ENCODE measurements at regions not wholly inside any gene's neighbourhood (a gene's known extent, or its start where the extent isn't known, plus 50 kb on each side); places are given as distances from the start of the nearest gene placed in this dataset.
A peak's percentile ranks its signal among the peaks of the same experiment; 100 is the strongest.

DNA sequence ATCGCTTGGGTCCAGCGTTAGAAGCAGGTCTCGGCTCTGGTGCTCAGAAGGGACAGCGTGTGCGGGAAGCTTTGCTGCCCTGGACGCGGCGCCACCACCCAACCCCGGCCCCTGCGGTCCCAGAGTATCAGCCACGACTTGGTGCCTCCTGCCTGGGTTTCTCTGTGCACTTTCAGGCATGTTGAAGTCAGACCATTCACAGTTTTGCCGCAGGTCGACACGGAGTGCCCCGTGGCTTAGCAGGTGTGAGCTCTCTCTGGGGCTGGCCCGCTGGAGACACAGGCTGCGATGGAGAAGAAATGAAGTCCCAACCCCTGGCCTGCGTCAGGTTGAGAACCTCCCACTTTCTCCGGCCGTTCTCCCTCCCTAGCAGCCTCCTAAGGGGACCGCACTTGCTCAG lies 494.5 kb downstream of the BRD1 start:
- H3K36me3 ChIP-seq: no peaks in the 10 kb centered on the region
- peaks cover 0 to 6% (median 3%) of the 10 kb centered on the region in 4 donors for H3K9me3 ChIP-seq
- 80 to 90% (median 85%) methylated on average over 5 to 21 of the region's 21 CpGs for WGBS, 5 donors
- H3K27me3 ChIP-seq: peaks cover 0 to 56% (median 0%) of the 10 kb centered on the region in 3 donors
- no peak for TF ChIP-seq POLR2AphosphoS5 (IDR thresholded peaks at IDR 0.05)
- TF ChIP-seq, protein P1, sequence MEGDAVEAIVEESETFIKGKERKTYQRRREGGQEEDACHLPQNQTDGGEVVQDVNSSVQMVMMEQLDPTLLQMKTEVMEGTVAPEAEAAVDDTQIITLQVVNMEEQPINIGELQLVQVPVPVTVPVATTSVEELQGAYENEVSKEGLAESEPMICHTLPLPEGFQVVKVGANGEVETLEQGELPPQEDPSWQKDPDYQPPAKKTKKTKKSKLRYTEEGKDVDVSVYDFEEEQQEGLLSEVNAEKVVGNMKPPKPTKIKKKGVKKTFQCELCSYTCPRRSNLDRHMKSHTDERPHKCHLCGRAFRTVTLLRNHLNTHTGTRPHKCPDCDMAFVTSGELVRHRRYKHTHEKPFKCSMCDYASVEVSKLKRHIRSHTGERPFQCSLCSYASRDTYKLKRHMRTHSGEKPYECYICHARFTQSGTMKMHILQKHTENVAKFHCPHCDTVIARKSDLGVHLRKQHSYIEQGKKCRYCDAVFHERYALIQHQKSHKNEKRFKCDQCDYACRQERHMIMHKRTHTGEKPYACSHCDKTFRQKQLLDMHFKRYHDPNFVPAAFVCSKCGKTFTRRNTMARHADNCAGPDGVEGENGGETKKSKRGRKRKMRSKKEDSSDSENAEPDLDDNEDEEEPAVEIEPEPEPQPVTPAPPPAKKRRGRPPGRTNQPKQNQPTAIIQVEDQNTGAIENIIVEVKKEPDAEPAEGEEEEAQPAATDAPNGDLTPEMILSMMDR (IDR thresholded peaks at IDR 0.05): no peak
- no peak for TF ChIP-seq EP300 (IDR thresholded peaks at IDR 0.05)
- TF ChIP-seq POLR2A (IDR thresholded peaks at IDR 0.05): no peak
- no peaks in the 10 kb centered on the region for H3K4me1 ChIP-seq
- DNase-seq: peak in 1 of 2 donors; percentile 18
- H3K27ac ChIP-seq: no peak overlapping the region
- no peak overlapping the region for H3K4me3 ChIP-seq
- intact Hi-C loops (cut with DNase I; ENCODE audit: low total_unique reads): no loop called here

DNA sequence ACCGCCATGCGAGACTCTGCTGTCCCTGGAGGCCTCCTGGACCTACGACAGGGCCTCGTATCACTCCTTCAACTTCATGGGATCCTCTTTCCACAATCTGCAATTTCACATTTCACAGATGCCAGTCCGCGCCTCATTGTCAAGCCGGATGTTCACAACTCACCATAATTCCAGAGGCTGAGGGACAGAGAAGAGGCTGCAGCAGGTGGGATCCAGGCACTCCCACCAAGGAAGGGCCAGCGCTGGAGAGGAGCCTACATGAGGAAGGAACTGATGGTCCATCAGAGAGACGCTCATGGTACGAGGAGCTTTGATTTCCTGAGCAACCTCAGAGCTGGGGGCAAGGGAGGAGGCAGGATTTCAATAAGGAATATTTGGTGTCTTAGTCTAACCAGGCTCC lies 495.0 kb downstream of the BRD1 start:
- TF ChIP-seq, protein P1 (IDR thresholded peaks at IDR 0.05): no peak
- no peak for TF ChIP-seq POLR2AphosphoS5 (IDR thresholded peaks at IDR 0.05)
- no peak for TF ChIP-seq POLR2A (IDR thresholded peaks at IDR 0.05)
- TF ChIP-seq EP300 (IDR thresholded peaks at IDR 0.05): no peak
- peak in 1 of 2 donors; percentile 17 for DNase-seq
- Histone ChIP-seq H3K9me3 (peaks cover 0 to 11% (median 8%) of the 10 kb centered on the region in 4 donors), H3K4me1 (no peaks in the 10 kb centered on the region), H3K27me3 (peaks cover 0 to 62% (median 0%) of the 10 kb centered on the region in 3 donors), H3K4me3 (no peak overlapping the region), H3K36me3 (no peaks in the 10 kb centered on the region), H3K27ac (no peak overlapping the region)
- intact Hi-C loops (cut with DNase I; ENCODE audit: low total_unique reads): no loop called here
- 80 to 92% (median 81%) methylated on average over 10 of the region's 10 CpGs for WGBS, 5 donors

- H3K36me3 ChIP-seq: no peaks in the 10 kb centered on the region
- 83 to 96% (median 85%) methylated on average over 7 to 10 of the region's 10 CpGs for WGBS, 5 donors
- peak in 1 of 2 donors; percentile 20 for DNase-seq
- intact Hi-C loops (cut with DNase I; ENCODE audit: low total_unique reads): no loop called here
- no peak overlapping the region for H3K4me3 ChIP-seq
- H3K27ac ChIP-seq: no peak overlapping the region
- H3K4me1 ChIP-seq: no peaks in the 10 kb centered on the region
- peaks cover 0 to 19% (median 15%) of the 10 kb centered on the region in 4 donors for H3K9me3 ChIP-seq
- TF ChIP-seq POLR2A (IDR thresholded peaks at IDR 0.05): no peak
- TF ChIP-seq, protein P1 (IDR thresholded peaks at IDR 0.05): no peak
- no peak for TF ChIP-seq EP300 (IDR thresholded peaks at IDR 0.05)
- no peak for TF ChIP-seq POLR2AphosphoS5 (IDR thresholded peaks at IDR 0.05)
- H3K27me3 ChIP-seq: peaks cover 0 to 63% (median 0%) of the 10 kb centered on the region in 3 donors
Observed at GRCh38 chr22:49331878-49332277, 495.8 kb downstream of the BRD1 start.

- TF ChIP-seq POLR2AphosphoS5 (IDR thresholded peaks at IDR 0.05): no peak
- TF ChIP-seq, protein P1 (IDR thresholded peaks at IDR 0.05): no peak
- TF ChIP-seq EP300 (IDR thresholded peaks at IDR 0.05): no peak
- TF ChIP-seq POLR2A (IDR thresholded peaks at IDR 0.05): no peak
- Histone ChIP-seq H3K27me3 (peaks cover 0 to 63% (median 0%) of the 10 kb centered on the region in 3 donors), H3K36me3 (no peaks in the 10 kb centered on the region), H3K27ac (no peak overlapping the region), H3K9me3 (peaks cover 0 to 25% (median 20%) of the 10 kb centered on the region in 4 donors), H3K4me3 (no peak overlapping the region), H3K4me1 (no peaks in the 10 kb centered on the region)
- intact Hi-C loops (cut with DNase I; ENCODE audit: low total_unique reads): no loop called here
- 33 to 50% (median 38%) methylated on average over 12 of the region's 12 CpGs for WGBS, 5 donors
- DNase-seq: peak; percentile 10 to 36
Observed at GRCh38 chr22:49331223-49331815, 496.4 kb downstream of the BRD1 start.
